Midbrain (tissue), 1 donor: ENCODE measurements at regions not wholly inside any gene's neighbourhood (a gene's known extent, or its start where the extent isn't known, plus 50 kb on each side); places are given as distances from the start of the nearest gene placed in this dataset.
A peak's percentile ranks its signal among the peaks of the same experiment; 100 is the strongest.

ENCODE experiments used
- DNase-seq: peaks from one replicate; lab custom pipeline; 2025; lab: John Stamatoyannopoulos, UW

DNA sequence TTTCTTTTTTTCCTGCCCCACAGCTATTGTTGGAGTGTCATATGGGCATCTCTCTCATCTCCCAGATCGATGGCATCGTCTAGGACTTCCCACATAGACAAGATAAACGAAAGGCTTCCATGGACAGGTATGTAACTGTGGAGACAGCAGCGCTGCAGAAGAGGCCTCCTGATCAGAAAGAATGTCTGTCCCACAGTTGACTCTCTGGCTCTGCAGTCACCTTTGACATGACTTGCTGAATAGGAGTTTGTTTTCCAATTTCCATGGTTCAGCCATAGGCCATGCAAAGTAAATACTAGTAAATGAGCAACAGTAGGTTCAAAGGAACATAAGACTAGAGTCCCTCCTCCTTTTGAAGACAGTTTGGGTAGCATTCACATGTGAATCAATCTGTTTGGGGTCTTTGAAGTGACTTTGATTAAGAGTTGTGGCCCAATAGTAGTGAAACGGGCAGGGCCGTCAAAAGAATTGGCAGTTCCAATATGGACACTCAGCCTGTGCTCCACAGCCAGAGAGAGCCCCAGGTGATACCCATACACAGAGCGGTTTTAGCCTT lies 134.7 kb upstream of the IFNGR1 start:
- DNase-seq: no peak

DNA sequence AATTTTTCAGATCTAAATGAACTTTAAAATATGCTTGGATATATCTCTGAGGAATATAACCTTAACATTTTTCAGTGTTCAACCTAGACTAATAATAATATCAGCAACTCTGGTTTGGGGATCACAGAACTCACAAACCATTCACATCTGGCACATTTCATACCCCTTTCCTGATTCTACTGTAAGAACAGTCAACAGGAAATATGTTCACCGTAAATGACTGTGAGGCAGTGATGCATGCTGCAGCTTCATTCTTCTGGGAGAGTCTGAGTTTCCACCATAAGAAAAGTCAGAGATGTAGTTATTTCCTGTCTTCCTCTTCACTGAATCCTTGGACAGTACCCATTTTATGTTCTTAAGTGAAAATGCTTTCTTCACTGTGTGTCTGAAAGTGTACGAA lies 134.2 kb upstream of the IFNGR1 start:
- DNase-seq: no peak

DNA sequence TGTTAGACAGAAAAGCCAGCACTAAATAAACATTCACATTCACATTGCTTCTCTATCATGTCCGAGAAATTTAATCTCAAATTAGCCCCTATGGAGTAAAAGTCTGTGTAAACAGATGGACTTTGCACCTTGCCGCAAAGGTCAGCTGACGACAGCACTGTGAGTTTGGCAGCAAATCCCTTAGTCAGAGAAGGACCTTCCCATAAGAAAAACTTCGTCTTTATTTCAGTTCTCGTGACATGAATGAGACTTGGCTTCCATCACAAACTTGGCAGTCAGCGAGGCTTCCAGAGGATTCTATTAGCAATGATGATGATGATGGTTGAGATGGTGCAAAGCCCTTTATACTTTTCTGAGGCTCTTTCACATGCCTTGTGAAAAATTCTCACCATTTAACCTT lies 133.7 kb upstream of the IFNGR1 start:
- no peak for DNase-seq

DNA sequence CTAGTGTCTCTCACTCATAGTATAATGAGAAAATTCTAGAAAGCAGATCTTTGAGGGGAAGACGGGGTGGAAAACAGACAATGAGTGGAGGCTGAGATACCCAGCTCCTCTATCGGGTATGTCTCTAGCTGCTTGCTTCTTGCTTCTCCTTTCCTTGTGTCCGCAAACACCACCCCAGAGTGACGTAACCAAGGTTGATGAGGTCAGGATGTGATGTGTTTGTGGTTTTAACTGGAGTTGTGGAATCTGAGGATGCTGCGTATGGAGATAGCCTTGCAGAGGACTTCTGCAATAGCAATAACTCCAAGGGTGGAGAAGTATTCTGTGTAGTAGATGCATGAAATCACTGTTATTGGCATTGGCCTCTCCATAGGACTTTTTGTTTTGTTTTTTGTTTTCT lies 132.7 kb upstream of the IFNGR1 start:
- no peak for DNase-seq

DNA sequence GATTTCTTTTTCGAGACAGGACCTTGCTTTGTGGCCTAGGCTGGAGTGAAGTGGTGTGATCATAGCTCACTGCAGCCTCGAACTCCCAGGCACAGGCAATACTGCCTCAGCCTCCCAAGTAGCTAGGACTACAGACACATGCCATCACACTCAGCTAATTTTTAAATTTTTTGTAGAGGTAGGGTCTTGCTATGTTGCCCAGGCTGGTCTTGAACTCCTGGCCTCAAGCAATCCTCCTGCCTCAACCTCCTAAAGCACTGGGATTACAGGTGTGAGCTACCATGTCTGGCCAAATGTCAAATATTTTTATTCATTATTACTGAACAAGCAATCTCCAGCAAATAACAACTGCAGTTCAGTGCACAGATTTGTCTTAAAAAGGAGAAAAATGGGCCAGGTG lies 131.7 kb upstream of the IFNGR1 start:
- no peak for DNase-seq

DNA sequence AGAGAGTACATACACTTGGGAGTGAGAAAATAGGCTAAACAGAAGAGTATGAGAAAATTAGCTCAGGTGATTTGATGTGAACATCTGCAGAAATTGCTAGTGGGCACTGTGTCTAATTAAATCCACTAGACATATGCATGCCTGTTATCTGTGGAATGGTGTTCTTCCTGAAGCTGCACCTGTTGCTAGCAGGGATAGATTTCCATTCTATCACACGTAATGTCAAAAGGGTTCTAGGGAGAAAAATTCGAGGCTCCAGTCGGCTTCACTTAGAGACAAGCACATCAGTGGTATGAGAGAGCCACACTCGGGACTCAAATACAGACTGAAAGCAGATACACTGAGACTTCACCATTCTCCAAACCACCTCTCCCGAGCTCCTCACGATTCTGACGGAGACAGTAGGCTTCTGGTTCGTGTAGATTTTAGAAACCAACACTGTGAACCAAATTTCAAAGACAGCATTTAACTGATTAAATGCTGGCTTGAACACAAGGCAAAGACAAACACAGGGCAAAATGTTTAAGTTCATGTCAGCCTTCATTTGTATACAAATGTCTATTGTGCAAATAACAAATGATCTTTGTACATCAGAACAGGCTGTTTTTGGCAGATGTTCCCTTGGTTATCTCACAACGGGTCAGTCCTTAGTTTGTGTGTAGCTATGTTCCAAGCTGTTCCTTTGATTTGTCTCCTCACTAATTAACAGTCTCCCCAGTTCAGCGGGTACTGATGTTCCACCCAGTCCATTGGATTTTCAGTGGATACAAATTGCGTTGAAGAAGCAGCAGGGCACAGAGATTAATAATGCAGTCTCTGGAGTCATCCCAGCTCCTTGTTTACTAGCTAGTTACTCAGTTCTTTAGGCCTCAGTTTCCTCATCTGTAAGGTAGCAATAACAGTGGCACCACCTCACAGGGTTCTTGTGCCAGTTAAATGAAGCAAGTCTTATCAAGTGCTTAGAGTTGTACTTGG lies 131.0 kb upstream of the IFNGR1 start:
- DNase-seq: peak; percentile 88

DNA sequence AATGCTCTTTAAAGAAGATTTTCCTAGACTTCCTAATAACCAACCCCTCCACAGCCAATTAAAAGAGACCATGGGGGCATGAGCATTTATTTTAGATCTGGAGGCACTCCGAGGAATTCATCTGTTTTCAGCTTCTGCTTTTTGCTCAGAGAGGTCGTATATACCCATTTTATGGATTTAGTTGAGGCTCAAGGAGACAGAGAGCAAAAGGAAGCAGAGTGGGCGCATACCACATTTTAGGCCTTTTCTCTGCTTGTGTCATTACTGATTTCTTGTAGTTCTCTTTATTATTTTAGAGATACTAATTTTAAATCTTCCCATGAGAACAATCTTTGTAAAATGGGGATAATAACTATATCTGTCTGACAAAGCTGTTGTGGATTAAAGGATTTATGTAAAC lies 129.6 kb upstream of the IFNGR1 start:
- DNase-seq: no peak

DNA sequence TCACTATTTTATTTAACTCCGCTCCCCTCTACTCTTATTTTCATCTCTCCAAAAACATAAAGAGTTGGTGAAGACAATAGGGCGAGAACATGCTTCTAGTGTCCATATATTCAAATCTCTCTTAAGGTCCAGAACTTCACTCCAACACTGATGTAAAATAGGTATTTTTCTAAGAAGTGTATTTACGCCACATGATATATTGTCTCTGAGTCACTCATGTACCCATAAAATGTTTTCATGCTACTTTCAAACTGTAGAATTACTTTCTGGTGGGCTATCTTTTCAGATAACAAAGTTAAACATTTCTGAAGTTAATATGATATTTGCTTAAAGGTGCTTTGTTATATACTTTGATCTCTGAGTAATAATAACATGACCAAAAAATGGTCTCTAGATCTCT lies 124.1 kb upstream of the IFNGR1 start:
- no peak for DNase-seq

DNA sequence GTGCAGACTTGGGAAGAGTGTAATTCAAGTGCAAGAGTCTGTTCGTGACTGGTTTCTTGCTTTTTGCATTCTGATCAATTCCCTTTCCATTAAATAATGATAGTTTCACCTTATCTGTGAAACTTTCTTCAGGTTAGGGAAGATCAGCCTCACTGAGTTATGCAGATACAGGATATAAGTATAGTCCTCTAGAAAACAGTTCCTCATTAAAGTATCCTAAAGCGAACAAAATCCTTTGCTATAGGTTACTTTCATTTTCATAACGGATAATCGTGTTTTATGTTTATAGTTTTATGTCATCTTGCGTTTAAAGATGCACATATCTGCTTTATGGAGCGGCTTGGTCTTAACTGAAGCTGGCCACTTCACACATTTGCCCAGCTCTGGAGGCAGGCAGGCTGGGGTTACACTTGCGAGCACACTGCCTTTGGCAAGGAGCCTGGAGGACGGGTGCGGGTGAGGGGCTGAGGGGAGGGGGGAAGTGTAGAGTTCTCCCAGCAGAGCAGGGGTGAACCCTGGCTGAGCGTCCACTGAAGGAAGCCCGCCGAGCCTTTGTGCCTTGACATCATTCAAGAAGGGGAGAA lies 123.5 kb upstream of the IFNGR1 start:
- DNase-seq: peak; percentile 51

DNA sequence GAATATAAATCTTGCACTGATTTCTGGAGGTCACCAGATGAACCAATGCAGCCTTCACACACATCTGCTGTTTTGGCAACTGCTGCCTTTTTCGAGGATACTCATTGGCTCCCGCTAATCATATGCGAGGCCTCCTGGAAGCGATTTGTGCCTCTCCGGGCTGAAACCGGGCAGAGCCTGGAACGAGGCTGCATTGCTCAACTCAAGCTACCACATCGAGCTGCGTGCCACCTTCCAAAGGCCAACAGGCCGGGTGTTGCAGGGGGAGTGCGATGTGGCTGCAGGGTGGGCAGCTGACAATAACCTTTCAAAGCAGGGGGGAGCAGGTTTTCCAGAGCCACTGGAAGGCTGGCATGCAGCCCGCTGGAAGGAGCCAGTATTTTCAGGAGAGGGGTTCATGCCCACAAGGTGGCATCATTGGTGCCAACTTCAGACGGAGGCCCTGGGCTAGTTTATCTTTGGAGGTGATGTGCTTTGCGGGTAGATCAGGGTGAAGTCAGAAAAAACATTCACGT lies 122.6 kb upstream of the IFNGR1 start:
- DNase-seq: peak; percentile 79

DNA sequence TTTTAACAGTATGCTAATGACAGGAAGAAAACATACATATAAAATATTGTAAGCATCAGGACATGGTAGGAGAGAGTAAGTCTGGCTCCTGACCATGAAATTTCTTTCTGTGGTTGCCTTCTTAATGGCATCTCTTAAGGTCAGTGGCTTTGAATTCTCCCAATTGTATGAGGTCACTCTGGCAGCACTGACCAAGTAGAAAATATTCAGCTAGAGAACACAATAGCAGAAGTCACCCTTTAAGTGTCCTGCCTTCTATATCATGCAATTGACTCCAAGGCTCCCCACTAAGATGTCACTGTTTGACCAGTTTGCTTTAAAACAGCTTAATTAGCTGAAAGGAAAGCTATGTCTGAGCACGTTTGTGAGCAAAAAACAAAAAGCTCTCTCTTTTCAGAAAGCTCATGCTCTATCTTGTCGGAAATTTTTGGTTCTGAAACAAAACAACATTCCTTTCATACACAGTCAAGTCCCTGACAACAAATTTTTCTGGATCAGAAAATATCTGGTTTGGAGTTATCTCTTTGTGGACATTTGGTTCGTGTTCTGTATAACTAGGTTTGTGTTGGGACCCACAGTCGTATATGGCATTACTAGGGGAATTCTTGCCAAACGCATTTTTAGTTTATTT lies 120.9 kb upstream of the IFNGR1 start:
- DNase-seq: peak; percentile 41

DNA sequence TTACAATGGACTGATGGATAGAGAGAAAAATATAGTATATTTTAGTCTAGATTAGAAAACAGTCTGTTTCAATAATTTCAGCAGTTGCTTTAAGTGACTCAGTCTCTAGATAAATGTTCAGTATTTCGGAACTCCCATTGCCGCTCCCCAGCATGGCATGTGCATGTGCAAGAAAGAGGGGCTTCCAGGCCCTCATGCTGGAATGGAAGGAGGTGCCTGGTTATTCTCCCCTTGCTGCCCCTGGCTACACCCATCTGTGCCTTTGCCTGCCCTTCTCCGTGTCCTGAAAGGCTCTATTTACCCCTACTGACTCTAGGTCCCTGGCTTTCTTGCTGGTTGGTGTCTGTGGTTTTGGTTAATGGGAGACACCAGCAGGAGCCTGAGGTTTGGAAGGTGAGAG lies 115.7 kb upstream of the IFNGR1 start:
- no peak for DNase-seq

DNA sequence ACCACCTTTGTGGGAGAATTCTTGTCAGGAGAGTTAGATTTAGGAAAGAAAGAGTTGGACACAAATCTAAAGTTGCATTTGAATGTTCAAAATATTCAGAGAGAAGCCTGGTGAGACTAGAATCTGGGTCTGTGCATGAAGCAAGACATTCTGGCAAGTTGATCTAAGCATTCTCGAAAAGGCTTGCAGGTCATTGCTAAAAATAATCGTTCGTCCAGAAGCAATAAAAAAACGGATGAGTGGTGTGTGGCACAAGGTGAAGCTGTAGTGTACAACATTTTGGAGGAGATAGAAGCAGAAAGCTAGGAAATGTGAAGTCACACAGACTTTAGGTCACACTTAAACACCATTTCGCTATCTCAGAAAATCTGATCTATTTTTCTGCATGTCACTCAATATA lies 114.9 kb upstream of the IFNGR1 start:
- DNase-seq: no peak

DNA sequence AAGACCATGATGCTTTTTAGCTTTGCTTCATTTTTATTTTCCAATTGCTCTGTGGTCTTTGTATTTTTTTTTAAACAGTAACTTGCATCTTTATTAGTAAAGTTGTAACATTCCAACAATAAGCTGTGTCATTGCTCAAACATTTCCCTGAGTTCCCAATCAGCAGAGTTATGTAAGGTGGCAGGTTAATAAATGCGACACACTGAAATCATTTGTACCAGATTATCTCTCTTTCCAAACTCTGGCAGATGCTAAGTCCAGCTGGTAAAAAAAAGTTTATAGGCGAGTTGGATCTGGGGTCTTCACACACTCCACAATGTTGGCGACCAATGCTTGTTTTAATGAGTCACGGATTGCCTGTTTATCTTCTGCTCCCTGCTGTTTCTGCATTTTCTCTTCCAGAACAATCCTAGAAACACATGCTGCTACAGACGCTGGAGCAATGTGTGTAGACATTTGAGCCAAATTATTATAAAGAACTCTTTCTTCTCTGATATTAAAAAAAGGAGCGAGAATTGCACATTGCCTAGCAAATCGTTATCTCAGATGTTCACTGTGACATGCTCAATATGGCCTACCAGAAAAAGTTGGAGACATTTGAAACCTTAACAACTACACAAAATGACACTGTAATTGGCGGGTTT lies 113.6 kb upstream of the IFNGR1 start:
- no peak for DNase-seq

DNA sequence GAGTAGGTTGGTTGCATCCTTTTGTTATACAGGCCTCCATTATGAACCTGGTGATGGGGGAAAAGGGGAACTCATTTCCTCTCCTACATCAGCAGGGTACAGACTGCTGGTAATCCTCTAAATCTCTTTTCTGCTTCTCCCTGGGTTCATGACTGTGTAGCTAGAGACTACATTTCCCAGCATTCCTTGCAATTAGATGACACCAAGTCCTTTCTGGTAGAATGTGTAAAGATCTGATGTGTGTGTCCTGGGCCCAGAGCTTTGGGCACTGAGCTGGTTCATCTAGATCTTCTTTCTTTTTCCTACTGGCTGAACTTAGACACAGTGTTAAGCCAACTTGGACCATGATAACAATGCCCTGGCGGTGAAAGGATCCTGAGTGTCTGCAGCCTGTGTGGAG lies 104.7 kb upstream of the IFNGR1 start:
- DNase-seq: no peak

DNA sequence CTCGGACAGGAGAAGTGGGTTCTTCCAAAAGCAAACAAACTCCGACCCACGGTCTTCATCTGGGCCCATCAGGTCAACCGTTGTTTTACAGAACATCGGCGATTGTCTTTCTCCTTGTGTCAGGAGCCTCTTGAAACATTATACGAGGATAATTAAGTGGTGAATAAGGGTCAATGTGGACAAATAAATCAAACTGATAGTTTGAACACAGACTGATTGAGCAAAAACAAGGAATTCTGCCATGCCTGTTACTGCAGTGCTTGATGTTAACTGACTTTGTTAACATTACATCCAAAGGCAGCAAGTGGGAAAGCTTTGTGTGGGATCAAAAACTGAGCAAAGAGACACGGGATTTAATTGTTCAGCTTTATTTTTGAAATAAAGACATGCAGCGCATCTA lies 101.1 kb upstream of the IFNGR1 start:
- no peak for DNase-seq

DNA sequence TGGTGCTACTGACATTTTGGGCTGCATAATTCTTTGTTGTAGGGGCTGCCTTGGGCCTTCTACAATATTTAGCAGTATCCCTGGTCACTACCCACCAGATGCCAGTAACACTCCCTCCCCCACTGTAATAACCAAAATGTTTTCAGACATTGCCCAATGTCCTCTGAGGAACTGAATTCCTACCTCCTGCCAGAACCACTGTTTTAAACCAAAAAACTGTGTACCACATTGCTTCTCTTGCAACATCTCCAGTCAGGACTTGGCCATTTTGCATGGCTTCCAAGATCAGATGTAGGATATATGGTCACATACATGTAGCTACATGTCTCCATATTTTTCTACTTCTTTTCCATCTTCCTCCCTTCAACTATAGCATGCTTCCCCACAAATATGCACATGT lies 97.4 kb upstream of the IFNGR1 start:
- DNase-seq: no peak

DNA sequence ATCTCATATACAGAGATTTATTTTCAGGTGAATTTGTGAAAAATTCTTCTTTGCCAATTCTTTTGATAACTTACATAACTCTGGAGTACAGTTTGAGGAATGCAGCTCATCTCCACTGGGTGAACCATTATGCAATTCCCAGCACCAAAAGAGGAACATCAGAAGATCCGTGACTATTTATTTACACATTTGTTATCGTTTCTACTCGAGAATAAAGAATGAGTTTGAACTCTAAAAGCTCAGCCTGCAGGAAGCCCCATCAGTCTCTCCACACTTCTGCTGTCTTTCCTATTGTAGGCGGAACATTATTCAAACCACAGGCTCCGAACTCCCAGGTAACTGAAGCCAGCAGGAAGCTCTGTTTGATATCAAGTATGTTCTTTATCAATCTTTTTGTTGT lies 95.9 kb upstream of the IFNGR1 start:
- DNase-seq: no peak

DNA sequence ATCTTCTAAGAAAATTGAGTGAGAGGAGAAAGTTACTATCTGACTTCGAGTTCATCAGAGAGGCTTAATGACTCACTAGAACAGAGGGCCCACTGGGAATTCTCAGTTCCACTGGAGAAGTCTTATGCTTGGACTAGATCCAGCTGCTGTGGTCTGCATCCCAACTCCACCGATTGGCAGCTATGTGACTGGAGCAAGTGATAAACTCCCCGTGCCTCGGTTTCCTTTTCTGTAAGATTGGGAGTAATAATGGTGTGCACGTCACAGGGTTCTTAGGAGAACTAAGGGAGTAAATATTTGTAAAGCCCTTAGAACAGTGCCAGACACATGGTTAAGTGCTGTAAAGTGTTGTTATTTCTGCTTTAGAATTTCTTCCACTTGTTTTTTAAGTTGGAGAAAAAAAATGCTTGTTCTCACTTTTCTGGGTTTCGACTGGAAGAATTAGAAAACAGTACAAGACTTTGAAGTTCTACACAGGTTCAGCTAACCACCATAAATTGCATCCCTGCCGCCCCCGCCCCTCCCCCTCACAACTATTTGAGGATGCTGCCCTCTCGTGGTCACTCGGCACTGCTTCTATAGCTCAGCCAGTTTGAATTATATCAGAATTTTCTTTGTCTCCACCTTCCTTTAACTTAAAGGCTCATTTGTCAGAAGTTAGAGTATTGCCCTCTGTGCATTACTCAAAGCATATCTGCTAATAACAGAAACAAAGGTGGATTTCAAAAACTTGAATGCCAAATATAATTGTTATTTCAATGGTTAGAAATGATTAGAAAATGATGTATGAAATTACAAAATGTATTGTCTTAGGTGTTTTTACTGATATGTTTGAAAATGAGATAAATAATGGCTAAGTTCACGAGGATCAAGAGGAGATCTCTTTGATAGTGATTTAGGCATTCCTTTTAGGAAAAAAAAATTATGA lies 95.0 kb upstream of the IFNGR1 start:
- DNase-seq: peak; percentile 73

DNA sequence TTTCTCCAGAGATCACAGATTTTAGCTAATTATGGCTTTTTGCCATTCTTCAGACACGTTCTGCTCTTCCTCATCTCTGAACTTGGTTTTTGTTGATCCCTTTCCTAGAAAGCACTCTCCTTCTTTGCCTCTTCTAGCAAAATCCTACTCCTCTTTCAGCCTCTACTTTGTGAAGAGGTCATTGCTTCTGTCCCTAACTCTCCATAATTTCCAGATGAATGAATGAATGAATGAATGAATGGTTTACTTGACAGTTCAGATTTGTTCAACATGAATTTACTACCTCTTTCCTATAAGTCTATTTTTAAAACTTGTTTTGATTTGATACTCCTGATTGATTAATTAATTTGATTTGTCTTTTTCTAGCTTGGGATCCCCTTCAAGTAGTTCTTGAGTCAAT lies 94.0 kb upstream of the IFNGR1 start:
- DNase-seq: no peak

DNA sequence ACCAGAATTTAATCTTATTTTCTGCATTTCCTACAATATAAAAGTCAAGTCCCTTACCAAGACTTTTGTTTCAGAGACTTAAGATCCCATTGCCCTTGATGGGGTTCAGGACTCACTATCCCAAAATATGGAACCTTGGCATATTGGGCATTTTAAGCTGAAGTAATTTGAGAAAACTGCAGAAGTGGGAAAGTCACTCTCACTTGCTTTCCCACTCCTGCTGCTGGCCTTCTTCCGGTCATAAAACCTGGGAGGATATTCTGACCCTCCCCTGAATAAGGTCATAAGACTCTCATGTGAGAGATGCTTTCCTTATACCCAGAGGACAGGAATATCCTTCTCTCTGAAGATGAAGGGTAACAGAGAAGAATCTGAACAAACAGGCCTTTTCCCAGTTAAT lies 92.8 kb upstream of the IFNGR1 start:
- no peak for DNase-seq
